Astrocyte (in vitro differentiated cells and primary cell): ENCODE measurements at regions not wholly inside any gene's neighbourhood (a gene's known extent, or its start where the extent isn't known, plus 50 kb on each side); places are given as distances from the start of the nearest gene placed in this dataset.
"Not testable (repeated sequence)": the region's sequence is repeated elsewhere in the genome, so short reads cannot be mapped to it uniquely, and the experiment has no call there.

ENCODE experiments used
- DNase-seq: peaks from one replicate; pipeline ENCODE4 v3.0.0-alpha.2; 2010; ENCODE audit warnings: low read depth
- FAIRE-seq: peaks from 2 replicates; lab custom pipeline; 2011; peaks lifted over from hg19 to GRCh38; lab: Jason Lieb, UNC
- H2AFZ ChIP-seq: 2 replicates; pipeline ENCODE4 v1.6.0; 2012; ENCODE audit warnings: low read depth, low read length, inconsistent platforms
- H3K27ac ChIP-seq: 2 replicates; pipeline ENCODE4 v1.5.1; 2011; ENCODE audit warnings: low read depth, low read length, inconsistent platforms
- H3K27me3 ChIP-seq: 2 replicates; pipeline ENCODE4 v1.6.0; 2011; ENCODE audit warnings: low read length, inconsistent platforms; ENCODE audit not compliant: insufficient read depth
- H3K36me3 ChIP-seq: 2 replicates; pipeline ENCODE4 v1.5.1; 2011; ENCODE audit warnings: low read length, inconsistent platforms; ENCODE audit not compliant: insufficient read depth
- H3K4me1 ChIP-seq: 2 replicates; pipeline ENCODE4 v1.5.1; 2011; ENCODE audit warnings: low read length, inconsistent platforms; ENCODE audit not compliant: insufficient read depth
- H3K4me2 ChIP-seq: 2 replicates; pipeline ENCODE4 v1.6.0; 2012; ENCODE audit warnings: low read length, inconsistent platforms
- H3K4me3 ChIP-seq: 2 replicates; pipeline ENCODE4 v1.5.1; 2011; ENCODE audit warnings: low read depth, mild to moderate bottlenecking, low read length, inconsistent platforms; ENCODE audit not compliant: insufficient read depth
- H3K79me2 ChIP-seq: 2 replicates; pipeline ENCODE4 v1.6.0; 2012; ENCODE audit warnings: mild to moderate bottlenecking, low read length, inconsistent platforms; ENCODE audit not compliant: insufficient read depth
- H3K9ac ChIP-seq: 2 replicates; pipeline ENCODE4 v1.6.0; 2012; ENCODE audit warnings: mild to moderate bottlenecking, low read length, inconsistent platforms
- H3K9me3 ChIP-seq: 2 replicates; pipeline ENCODE4 v1.5.1; 2012; ENCODE audit warnings: low read depth, mild to moderate bottlenecking, low read length, inconsistent platforms; ENCODE audit not compliant: insufficient read depth
- H4K20me1 ChIP-seq: 2 replicates; pipeline ENCODE4 v1.6.0; 2012; ENCODE audit warnings: low read length, inconsistent platforms; ENCODE audit not compliant: insufficient read depth
- H3K27ac Mint-ChIP-seq: one replicate; pipeline ENCODE4 v1.8.0; 2021; ENCODE audit warnings: mild to moderate bottlenecking, mixed read lengths; ENCODE audit not compliant: unreplicated experiment
- H3K27me3 Mint-ChIP-seq: one replicate; pipeline ENCODE4 v1.8.0; 2021; ENCODE audit warnings: low read depth, mixed read lengths; ENCODE audit not compliant: unreplicated experiment
- H3K36me3 Mint-ChIP-seq: one replicate; pipeline ENCODE4 v1.8.0; 2021; ENCODE audit warnings: low read depth, mixed read lengths; ENCODE audit not compliant: unreplicated experiment
- H3K4me1 Mint-ChIP-seq: one replicate; pipeline ENCODE4 v1.8.0; 2021; ENCODE audit warnings: low read depth, mixed read lengths; ENCODE audit not compliant: unreplicated experiment
- H3K4me3 Mint-ChIP-seq: one replicate; pipeline ENCODE4 v1.8.0; 2021; ENCODE audit warnings: mild to moderate bottlenecking, moderate library complexity, mixed read lengths; ENCODE audit not compliant: unreplicated experiment
- H3K9me3 Mint-ChIP-seq: one replicate; pipeline ENCODE4 v1.8.0; 2021; ENCODE audit warnings: mild to moderate bottlenecking, mixed read lengths; ENCODE audit not compliant: unreplicated experiment
- CTCF ChIP-seq: IDR thresholded peaks from 2 replicates; pipeline ENCODE4 v1.5.1; 2011; ENCODE audit warnings: low read depth, mild to moderate bottlenecking, inconsistent platforms, low read length, moderate library complexity; ENCODE audit not compliant: insufficient read depth
- EZH2 ChIP-seq: IDR thresholded peaks from 2 replicates; pipeline ENCODE4 v1.6.1; 2012; ENCODE audit warnings: mild to moderate bottlenecking, low read length, inconsistent platforms; ENCODE audit not compliant: insufficient read depth

DNA sequence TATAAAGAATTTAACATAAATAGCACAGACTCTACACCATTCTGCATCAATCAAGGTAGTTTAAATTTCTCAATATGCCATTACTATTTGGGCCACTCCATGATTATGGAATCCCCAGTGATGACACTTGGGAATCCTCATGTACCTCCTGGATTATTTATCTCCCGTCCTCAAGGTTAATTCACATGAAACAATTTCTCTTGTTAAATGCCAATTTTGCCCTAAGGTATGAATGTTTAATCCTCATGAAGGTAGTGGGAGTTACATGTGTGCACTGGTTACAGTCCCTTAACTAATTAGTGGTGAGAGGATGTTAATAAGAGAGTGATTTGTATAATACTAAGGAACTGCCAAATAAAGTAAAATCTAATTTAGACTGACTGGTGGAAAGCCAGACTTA is 372.3 kb upstream of the MDFIC2 start:
- H3K9me3 ChIP-seq: no peaks in the 10 kb centered on the region
- no peak overlapping the region for H3K9ac ChIP-seq
- TF ChIP-seq CTCF (no peak), EZH2 (no peak)
- H4K20me1 ChIP-seq: no peaks in the 10 kb centered on the region
- no peaks in the 10 kb centered on the region for H3K36me3 ChIP-seq
- no peaks in the 10 kb centered on the region for H3K4me1 ChIP-seq
- DNase-seq (no peak), FAIRE-seq (no peak)
- Mint-ChIP-seq H3K4me1 (no peaks in the 10 kb centered on the region), H3K4me3 (no peak overlapping the region), H3K36me3 (peaks cover 1% of the 10 kb centered on the region), H3K9me3 (peaks cover 3% of the 10 kb centered on the region), H3K27ac (no peak overlapping the region), H3K27me3 (peaks cover 2% of the 10 kb centered on the region)
- no peak overlapping the region for H2AFZ ChIP-seq
- no peak overlapping the region for H3K27ac ChIP-seq
- H3K4me3 ChIP-seq: no peak overlapping the region
- no peak overlapping the region for H3K4me2 ChIP-seq
- H3K79me2 ChIP-seq: no peaks in the 10 kb centered on the region
- H3K27me3 ChIP-seq: no peaks in the 10 kb centered on the region

- H3K4me1 ChIP-seq, H3K4me3 Mint-ChIP-seq: not testable (repeated sequence)
These were observed 363.4 kb upstream of the MDFIC2 start for GRCh38 chr3:70675810-70676209.

GRCh38 chr3:70658513-70659310 is 346.3 kb upstream of the MDFIC2 start:
- DNase-seq: no peak
- H3K4me1 Mint-ChIP-seq: no peaks in the 10 kb centered on the region

More at GRCh38 chr3:70675810-70676209, 363.4 kb upstream of the MDFIC2 start:
- not testable (repeated sequence) for H3K4me3 ChIP-seq, H3K36me3 Mint-ChIP-seq, H3K9ac ChIP-seq, H3K9me3 ChIP-seq, H3K9me3 Mint-ChIP-seq, FAIRE-seq, H3K4me1 Mint-ChIP-seq, H3K79me2 ChIP-seq, H3K27me3 Mint-ChIP-seq, H3K36me3 ChIP-seq, H3K27ac ChIP-seq, H2AFZ ChIP-seq, H3K4me2 ChIP-seq, DNase-seq, H3K27me3 ChIP-seq, H3K27ac Mint-ChIP-seq, H4K20me1 ChIP-seq

More at GRCh38 chr3:70658513-70659310, 346.3 kb upstream of the MDFIC2 start:
- Histone ChIP-seq H3K4me3 (no peak overlapping the region), H2AFZ (no peak overlapping the region), H3K4me2 (no peak overlapping the region), H3K9me3 (no peaks in the 10 kb centered on the region), H3K4me1 (no peaks in the 10 kb centered on the region), H4K20me1 (no peaks in the 10 kb centered on the region), H3K36me3 (no peaks in the 10 kb centered on the region), H3K27ac (no peak overlapping the region), H3K9ac (no peak overlapping the region), H3K79me2 (no peaks in the 10 kb centered on the region), H3K27me3 (peaks cover 4% of the 10 kb centered on the region)
- peaks cover 10% of the 10 kb centered on the region for H3K27me3 Mint-ChIP-seq
- TF ChIP-seq EZH2 (no peak), CTCF (no peak)
- no peak overlapping the region for H3K4me3 Mint-ChIP-seq
- H3K36me3 Mint-ChIP-seq: no peaks in the 10 kb centered on the region
- no peak for FAIRE-seq
- H3K27ac Mint-ChIP-seq: no peak overlapping the region
- no peaks in the 10 kb centered on the region for H3K9me3 Mint-ChIP-seq
